ENCODE measurements at regions not wholly inside any gene's neighbourhood (a gene's known extent, or its start where the extent isn't known, plus 50 kb on each side); places are given as distances from the start of the nearest gene placed in this dataset.

DNA sequence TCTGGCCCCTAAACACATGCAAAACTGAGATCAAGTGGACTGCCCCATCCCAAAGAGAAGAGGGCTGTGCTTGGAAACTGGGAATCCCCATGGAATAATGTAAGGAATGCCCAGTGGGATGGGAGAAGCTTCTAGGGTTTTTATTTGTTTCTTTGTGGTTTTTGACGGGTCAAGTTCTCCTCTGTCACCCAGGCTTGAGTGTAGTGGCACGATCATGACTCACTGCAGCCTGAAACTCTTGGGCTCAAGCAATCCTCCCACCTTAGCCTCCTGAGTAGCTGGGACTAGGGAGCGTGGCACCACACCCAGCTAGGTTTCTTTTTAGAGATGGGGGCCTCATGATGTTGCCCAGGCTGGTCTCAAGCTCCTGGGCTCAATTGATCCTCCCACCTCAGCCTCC is 101.7 kb upstream of the ZSWIM2 start:
- no peaks in the 10 kb centered on the region for H4K20me1 ChIP-seq (replicated peaks; ENCODE audit: insufficient read depth)
- H3K27ac Mint-ChIP-seq: no peak overlapping the region
- H2AFZ ChIP-seq: no peak overlapping the region; the same call in 1 of the 2 replicates
- no peaks in the 10 kb centered on the region for H3K9me2 ChIP-seq (ENCODE audit: insufficient read depth)
- H3K27me3 Mint-ChIP-seq (ENCODE audit: insufficient read depth, low read depth, poor library complexity): no peaks in the 10 kb centered on the region
- no peak for ATAC-seq
- H3K4me3 Mint-ChIP-seq: no peak overlapping the region
- TF ChIP-seq, protein P1, sequence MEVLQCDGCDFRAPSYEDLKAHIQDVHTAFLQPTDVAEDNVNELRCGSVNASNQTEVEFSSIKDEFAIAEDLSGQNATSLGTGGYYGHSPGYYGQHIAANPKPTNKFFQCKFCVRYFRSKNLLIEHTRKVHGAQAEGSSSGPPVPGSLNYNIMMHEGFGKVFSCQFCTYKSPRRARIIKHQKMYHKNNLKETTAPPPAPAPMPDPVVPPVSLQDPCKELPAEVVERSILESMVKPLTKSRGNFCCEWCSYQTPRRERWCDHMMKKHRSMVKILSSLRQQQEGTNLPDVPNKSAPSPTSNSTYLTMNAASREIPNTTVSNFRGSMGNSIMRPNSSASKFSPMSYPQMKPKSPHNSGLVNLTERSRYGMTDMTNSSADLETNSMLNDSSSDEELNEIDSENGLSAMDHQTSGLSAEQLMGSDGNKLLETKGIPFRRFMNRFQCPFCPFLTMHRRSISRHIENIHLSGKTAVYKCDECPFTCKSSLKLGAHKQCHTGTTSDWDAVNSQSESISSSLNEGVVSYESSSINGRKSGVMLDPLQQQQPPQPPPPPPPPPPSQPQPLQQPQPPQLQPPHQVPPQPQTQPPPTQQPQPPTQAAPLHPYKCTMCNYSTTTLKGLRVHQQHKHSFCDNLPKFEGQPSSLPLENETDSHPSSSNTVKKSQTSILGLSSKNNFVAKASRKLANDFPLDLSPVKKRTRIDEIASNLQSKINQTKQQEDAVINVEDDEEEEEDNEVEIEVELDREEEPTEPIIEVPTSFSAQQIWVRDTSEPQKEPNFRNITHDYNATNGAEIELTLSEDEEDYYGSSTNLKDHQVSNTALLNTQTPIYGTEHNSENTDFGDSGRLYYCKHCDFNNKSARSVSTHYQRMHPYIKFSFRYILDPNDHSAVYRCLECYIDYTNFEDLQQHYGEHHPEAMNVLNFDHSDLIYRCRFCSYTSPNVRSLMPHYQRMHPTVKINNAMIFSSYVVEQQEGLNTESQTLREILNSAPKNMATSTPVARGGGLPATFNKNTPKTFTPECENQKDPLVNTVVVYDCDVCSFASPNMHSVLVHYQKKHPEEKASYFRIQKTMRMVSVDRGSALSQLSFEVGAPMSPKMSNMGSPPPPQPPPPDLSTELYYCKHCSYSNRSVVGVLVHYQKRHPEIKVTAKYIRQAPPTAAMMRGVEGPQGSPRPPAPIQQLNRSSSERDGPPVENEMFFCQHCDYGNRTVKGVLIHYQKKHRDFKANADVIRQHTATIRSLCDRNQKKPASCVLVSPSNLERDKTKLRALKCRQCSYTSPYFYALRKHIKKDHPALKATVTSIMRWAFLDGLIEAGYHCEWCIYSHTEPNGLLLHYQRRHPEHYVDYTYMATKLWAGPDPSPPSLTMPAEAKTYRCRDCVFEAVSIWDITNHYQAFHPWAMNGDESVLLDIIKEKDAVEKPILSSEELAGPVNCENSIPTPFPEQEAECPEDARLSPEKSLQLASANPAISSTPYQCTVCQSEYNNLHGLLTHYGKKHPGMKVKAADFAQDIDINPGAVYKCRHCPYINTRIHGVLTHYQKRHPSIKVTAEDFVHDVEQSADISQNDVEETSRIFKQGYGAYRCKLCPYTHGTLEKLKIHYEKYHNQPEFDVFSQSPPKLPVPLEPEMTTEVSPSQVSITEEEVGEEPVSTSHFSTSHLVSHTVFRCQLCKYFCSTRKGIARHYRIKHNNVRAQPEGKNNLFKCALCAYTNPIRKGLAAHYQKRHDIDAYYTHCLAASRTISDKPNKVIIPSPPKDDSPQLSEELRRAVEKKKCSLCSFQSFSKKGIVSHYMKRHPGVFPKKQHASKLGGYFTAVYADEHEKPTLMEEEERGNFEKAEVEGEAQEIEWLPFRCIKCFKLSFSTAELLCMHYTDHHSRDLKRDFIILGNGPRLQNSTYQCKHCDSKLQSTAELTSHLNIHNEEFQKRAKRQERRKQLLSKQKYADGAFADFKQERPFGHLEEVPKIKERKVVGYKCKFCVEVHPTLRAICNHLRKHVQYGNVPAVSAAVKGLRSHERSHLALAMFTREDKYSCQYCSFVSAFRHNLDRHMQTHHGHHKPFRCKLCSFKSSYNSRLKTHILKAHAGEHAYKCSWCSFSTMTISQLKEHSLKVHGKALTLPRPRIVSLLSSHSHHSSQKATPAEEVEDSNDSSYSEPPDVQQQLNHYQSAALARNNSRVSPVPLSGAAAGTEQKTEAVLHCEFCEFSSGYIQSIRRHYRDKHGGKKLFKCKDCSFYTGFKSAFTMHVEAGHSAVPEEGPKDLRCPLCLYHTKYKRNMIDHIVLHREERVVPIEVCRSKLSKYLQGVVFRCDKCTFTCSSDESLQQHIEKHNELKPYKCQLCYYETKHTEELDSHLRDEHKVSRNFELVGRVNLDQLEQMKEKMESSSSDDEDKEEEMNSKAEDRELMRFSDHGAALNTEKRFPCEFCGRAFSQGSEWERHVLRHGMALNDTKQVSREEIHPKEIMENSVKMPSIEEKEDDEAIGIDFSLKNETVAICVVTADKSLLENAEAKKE (CRISPR knock-in tag; IDR thresholded peaks at IDR 0.05): no peak
- TF ChIP-seq, protein P2, sequence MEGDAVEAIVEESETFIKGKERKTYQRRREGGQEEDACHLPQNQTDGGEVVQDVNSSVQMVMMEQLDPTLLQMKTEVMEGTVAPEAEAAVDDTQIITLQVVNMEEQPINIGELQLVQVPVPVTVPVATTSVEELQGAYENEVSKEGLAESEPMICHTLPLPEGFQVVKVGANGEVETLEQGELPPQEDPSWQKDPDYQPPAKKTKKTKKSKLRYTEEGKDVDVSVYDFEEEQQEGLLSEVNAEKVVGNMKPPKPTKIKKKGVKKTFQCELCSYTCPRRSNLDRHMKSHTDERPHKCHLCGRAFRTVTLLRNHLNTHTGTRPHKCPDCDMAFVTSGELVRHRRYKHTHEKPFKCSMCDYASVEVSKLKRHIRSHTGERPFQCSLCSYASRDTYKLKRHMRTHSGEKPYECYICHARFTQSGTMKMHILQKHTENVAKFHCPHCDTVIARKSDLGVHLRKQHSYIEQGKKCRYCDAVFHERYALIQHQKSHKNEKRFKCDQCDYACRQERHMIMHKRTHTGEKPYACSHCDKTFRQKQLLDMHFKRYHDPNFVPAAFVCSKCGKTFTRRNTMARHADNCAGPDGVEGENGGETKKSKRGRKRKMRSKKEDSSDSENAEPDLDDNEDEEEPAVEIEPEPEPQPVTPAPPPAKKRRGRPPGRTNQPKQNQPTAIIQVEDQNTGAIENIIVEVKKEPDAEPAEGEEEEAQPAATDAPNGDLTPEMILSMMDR (conservative IDR thresholded peaks at IDR 0.05; ENCODE audit: low read depth in 2 of 2): no peak
- TF ChIP-seq EZH2 (IDR thresholded peaks at IDR 0.05; ENCODE audit: low read depth, unreplicated experiment) (no peak), JUNB (IDR thresholded peaks at IDR 0.05; ENCODE audit: unreplicated experiment) (no peak), NANOG (IDR thresholded peaks at IDR 0.05; ENCODE audit: borderline replicate concordance) (no peak), EZH2phosphoT487 (IDR thresholded peaks at IDR 0.05; ENCODE audit: unreplicated experiment) (no peak), ZNF114 (CRISPR knock-in tag; IDR thresholded peaks at IDR 0.05) (no peak), CREB1 (CRISPR knock-in tag; IDR thresholded peaks at IDR 0.05; ENCODE audit: low read depth) (no peak), ZNF331 (CRISPR knock-in tag; IDR thresholded peaks at IDR 0.05; ENCODE audit: low read depth) (no peak), STAT1 (IDR thresholded peaks at IDR 0.05; ENCODE audit: unreplicated experiment) (no peak), POLR2AphosphoS5 (IDR thresholded peaks at IDR 0.05; ENCODE audit: low read depth) (no peak)
- TF ChIP-seq, protein P3, sequence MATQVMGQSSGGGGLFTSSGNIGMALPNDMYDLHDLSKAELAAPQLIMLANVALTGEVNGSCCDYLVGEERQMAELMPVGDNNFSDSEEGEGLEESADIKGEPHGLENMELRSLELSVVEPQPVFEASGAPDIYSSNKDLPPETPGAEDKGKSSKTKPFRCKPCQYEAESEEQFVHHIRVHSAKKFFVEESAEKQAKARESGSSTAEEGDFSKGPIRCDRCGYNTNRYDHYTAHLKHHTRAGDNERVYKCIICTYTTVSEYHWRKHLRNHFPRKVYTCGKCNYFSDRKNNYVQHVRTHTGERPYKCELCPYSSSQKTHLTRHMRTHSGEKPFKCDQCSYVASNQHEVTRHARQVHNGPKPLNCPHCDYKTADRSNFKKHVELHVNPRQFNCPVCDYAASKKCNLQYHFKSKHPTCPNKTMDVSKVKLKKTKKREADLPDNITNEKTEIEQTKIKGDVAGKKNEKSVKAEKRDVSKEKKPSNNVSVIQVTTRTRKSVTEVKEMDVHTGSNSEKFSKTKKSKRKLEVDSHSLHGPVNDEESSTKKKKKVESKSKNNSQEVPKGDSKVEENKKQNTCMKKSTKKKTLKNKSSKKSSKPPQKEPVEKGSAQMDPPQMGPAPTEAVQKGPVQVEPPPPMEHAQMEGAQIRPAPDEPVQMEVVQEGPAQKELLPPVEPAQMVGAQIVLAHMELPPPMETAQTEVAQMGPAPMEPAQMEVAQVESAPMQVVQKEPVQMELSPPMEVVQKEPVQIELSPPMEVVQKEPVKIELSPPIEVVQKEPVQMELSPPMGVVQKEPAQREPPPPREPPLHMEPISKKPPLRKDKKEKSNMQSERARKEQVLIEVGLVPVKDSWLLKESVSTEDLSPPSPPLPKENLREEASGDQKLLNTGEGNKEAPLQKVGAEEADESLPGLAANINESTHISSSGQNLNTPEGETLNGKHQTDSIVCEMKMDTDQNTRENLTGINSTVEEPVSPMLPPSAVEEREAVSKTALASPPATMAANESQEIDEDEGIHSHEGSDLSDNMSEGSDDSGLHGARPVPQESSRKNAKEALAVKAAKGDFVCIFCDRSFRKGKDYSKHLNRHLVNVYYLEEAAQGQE (IDR thresholded peaks at IDR 0.05; ENCODE audit: unreplicated experiment): no peak
- TF ChIP-seq, protein P4, sequence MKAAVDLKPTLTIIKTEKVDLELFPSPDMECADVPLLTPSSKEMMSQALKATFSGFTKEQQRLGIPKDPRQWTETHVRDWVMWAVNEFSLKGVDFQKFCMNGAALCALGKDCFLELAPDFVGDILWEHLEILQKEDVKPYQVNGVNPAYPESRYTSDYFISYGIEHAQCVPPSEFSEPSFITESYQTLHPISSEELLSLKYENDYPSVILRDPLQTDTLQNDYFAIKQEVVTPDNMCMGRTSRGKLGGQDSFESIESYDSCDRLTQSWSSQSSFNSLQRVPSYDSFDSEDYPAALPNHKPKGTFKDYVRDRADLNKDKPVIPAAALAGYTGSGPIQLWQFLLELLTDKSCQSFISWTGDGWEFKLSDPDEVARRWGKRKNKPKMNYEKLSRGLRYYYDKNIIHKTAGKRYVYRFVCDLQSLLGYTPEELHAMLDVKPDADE (IDR thresholded peaks at IDR 0.05): no peak
- H3K27ac ChIP-seq (ENCODE audit: low read depth): no peak overlapping the region
- H3K36me3 Mint-ChIP-seq (ENCODE audit: low read depth): no peaks in the 10 kb centered on the region; the same call in 2 of the 3 replicates
- no peaks in the 10 kb centered on the region for H3K79me2 ChIP-seq (replicated peaks; ENCODE audit: insufficient read depth)
- H3K4me1 ChIP-seq (ENCODE audit: insufficient read depth): no peaks in the 10 kb centered on the region
- H3K4me3 ChIP-seq: no peak overlapping the region
- no peaks in the 10 kb centered on the region for H3K36me3 ChIP-seq (ENCODE audit: insufficient read depth)
- H3K4me1 Mint-ChIP-seq: no peaks in the 10 kb centered on the region
- H3K9me3 Mint-ChIP-seq: no peaks in the 10 kb centered on the region
- no peaks in the 10 kb centered on the region for H3K27me3 ChIP-seq (ENCODE audit: insufficient read depth)
- DNase-seq (ENCODE audit: low spot score): no peak
- no peaks in the 10 kb centered on the region for H3F3A ChIP-seq (replicated peaks; ENCODE audit: low read depth)
- H3K4me2 ChIP-seq: no peak overlapping the region

All from GM23338 (cell line).